H1 (cell line): ENCODE measurements at regions not wholly inside any gene's neighbourhood (a gene's known extent, or its start where the extent isn't known, plus 50 kb on each side); places are given as distances from the start of the nearest gene placed in this dataset.

Experiments used
- CTCF ChIA-PET: fragments of 300-600 bp; sonication (Branson Sonifier 250); formaldehyde crosslinking; loops from one replicate; lab custom pipeline; 2021; ENCODE audit not compliant: partially characterized antibody; lab: Charles Lee
- POLR2A ChIA-PET: fragments of 300-600 bp; sonication (Branson Sonifier 250); formaldehyde crosslinking; loops from one replicate; lab custom pipeline; 2021; ENCODE audit warnings: inconsistent platforms; ENCODE audit not compliant: partially characterized antibody; lab: Charles Lee
- DNase-seq, 2 experiments: peaks; one replicate each; pipeline versions ENCODE4 v3.0.0 to v3.0.0-alpha.2; 2010 to 2022; ENCODE audit warnings: low spot score in 2 of 2, low read depth in 1 of 2, mixed read lengths in 1 of 2
- FAIRE-seq: peaks from 2 replicates; lab custom pipeline; 2011; peaks lifted over from hg19 to GRCh38; lab: Jason Lieb, UNC
- H2AFZ ChIP-seq: 2 replicates; pipeline ENCODE4 v1.8.1; 2012; ENCODE audit warnings: low read length, inconsistent platforms
- H2AK5ac ChIP-seq: 2 replicates; pipeline ENCODE4 v1.6.1; 2013; ENCODE audit warnings: low read depth, low read length
- H2BK120ac ChIP-seq: replicated peaks from 2 replicates; pipeline ENCODE3; 2013; ENCODE audit warnings: low read depth, low read length, inconsistent platforms
- H2BK12ac ChIP-seq: 2 replicates; pipeline ENCODE4 v1.6.1; 2013; ENCODE audit warnings: low read depth, low read length
- H2BK15ac ChIP-seq: 2 replicates; pipeline ENCODE4 v1.6.1; 2013; ENCODE audit warnings: low read length
- H2BK20ac ChIP-seq: 2 replicates; pipeline ENCODE4 v1.6.1; 2013; ENCODE audit warnings: low read length
- H2BK5ac ChIP-seq: 2 replicates; pipeline ENCODE4 v1.6.1; 2013; ENCODE audit warnings: low read depth, low read length
- H3K14ac ChIP-seq: 2 replicates; pipeline ENCODE4 v1.6.1; 2013; ENCODE audit warnings: inconsistent platforms; ENCODE audit not compliant: insufficient read length
- H3K18ac ChIP-seq: 2 replicates; pipeline ENCODE4 v1.6.1; 2013; ENCODE audit warnings: low read length; ENCODE audit errors: extremely low read depth
- H3K23ac ChIP-seq: 2 replicates; pipeline ENCODE4 v1.6.1; 2013; ENCODE audit warnings: inconsistent platforms; ENCODE audit not compliant: insufficient read length
- H3K23me2 ChIP-seq: 2 replicates; pipeline ENCODE4 v1.6.1; 2013; ENCODE audit warnings: low read depth, low read length
- H3K27ac ChIP-seq: 2 replicates; pipeline ENCODE4 v1.6.1; 2011; ENCODE audit warnings: low read depth, low read length, inconsistent platforms
- H3K27me3 ChIP-seq, 4 experiments: replicated peaks in 1 of 4; 1 replicate in 1 of 4; 2 replicates in 3 of 4; pipeline versions ENCODE4 v1.6.1 to v1.8.1; 2011 to 2013; ENCODE audit warnings: low read length in 3 of 4, mild to moderate bottlenecking in 3 of 4, inconsistent platforms in 2 of 4, mixed read lengths in 2 of 4, moderate library complexity in 1 of 4; ENCODE audit not compliant: control insufficient read depth in 3 of 4, insufficient read depth in 3 of 4; ENCODE audit errors: extremely low read depth in 1 of 4
- H3K36me3 ChIP-seq, 4 experiments: 2 replicates each; pipeline versions ENCODE4 v1.6.1 to v1.8.1; 2011 to 2013; ENCODE audit warnings: mild to moderate bottlenecking in 4 of 4, low read length in 3 of 4, moderate library complexity in 2 of 4, control low read depth in 1 of 4, inconsistent platforms in 1 of 4; ENCODE audit not compliant: insufficient read depth in 4 of 4, control insufficient read depth in 2 of 4
- H3K4ac ChIP-seq: replicated peaks from 2 replicates; pipeline ENCODE3; 2013; ENCODE audit warnings: low read length, low read depth, mixed read lengths, inconsistent platforms; ENCODE audit not compliant: insufficient read length
- H3K4me1 ChIP-seq, 4 experiments: replicated peaks in 1 of 4; 1 replicate in 1 of 4; 2 replicates in 3 of 4; pipeline versions ENCODE4 v1.6.1 to v1.8.1; 2011 to 2013; ENCODE audit warnings: low read length in 3 of 4, inconsistent platforms in 2 of 4, mixed read lengths in 1 of 4; ENCODE audit not compliant: insufficient read depth in 4 of 4, control insufficient read depth in 3 of 4
- H3K4me2 ChIP-seq, 2 experiments: 2 replicates each; pipeline versions ENCODE4 v1.6.1 to v1.8.1; 2011 to 2013; ENCODE audit warnings: low read depth in 2 of 2, low read length in 2 of 2, control low read depth in 1 of 2, inconsistent platforms in 1 of 2, mild to moderate bottlenecking in 1 of 2; ENCODE audit not compliant: insufficient read depth in 1 of 2
- H3K4me3 ChIP-seq, 4 experiments: fragments of 200-600, 300-600 bp in 1 of 4; sonication (generic), shearing (Covaris generic), sonication (Bioruptor Twin) in 1 of 4; 2 replicates each; pipeline versions ENCODE4 v1.5.1 to v1.8.1; 2011 to 2016; ENCODE audit warnings: low read length in 4 of 4, low read depth in 3 of 4, control low read depth in 2 of 4, inconsistent platforms in 2 of 4, mild to moderate bottlenecking in 2 of 4, mixed read lengths in 1 of 4, moderate library complexity in 1 of 4; ENCODE audit not compliant: insufficient read depth in 2 of 4; ENCODE audit errors: extremely low read depth in 1 of 4
- H3K56ac ChIP-seq: replicated peaks from 2 replicates; pipeline ENCODE3; 2013; ENCODE audit warnings: low read depth, mild to moderate bottlenecking, mixed read lengths, low read length, inconsistent platforms; ENCODE audit not compliant: insufficient read length
- H3K79me1 ChIP-seq: 2 replicates; pipeline ENCODE4 v1.6.1; 2013; ENCODE audit warnings: low read depth, low read length, control low read depth
- H3K79me2 ChIP-seq, 2 experiments: 2 replicates each; pipeline versions ENCODE4 v1.6.1 to v1.8.1; 2012 to 2013; ENCODE audit warnings: low read length in 2 of 2, mild to moderate bottlenecking in 2 of 2, inconsistent platforms in 1 of 2; ENCODE audit not compliant: insufficient read depth in 2 of 2, control insufficient read depth in 1 of 2
- H3K9ac ChIP-seq, 4 experiments: replicated peaks in 1 of 4; 1 replicate in 1 of 4; 2 replicates in 3 of 4; pipeline versions ENCODE4 v1.6.1 to v1.8.1; 2011 to 2013; ENCODE audit warnings: low read depth in 3 of 4, low read length in 3 of 4, control low read depth in 2 of 4, mild to moderate bottlenecking in 2 of 4, moderate library complexity in 2 of 4, inconsistent platforms in 1 of 4; ENCODE audit errors: extremely low read depth in 1 of 4
- H3K9me3 ChIP-seq, 2 experiments: 2 replicates each; pipeline versions ENCODE4 v1.6.1 to v1.8.1; 2012 to 2013; ENCODE audit warnings: mild to moderate bottlenecking in 2 of 2, moderate library complexity in 2 of 2, control low read depth in 1 of 2, inconsistent platforms in 1 of 2, low read depth in 1 of 2, low read length in 1 of 2, mixed read lengths in 1 of 2; ENCODE audit not compliant: insufficient read depth in 2 of 2
- H4K20me1 ChIP-seq, 2 experiments: replicated peaks in 1 of 2; 2 replicates each; pipeline versions ENCODE3 to v1.8.1; 2011 to 2013; ENCODE audit warnings: inconsistent platforms in 2 of 2, low read length in 2 of 2, mild to moderate bottlenecking in 1 of 2; ENCODE audit not compliant: insufficient read depth in 2 of 2, control insufficient read depth in 1 of 2
- H4K5ac ChIP-seq: 2 replicates; pipeline ENCODE4 v1.6.1; 2013; ENCODE audit warnings: low read length, low read depth, mixed read lengths, inconsistent platforms; ENCODE audit not compliant: insufficient read length
- H4K8ac ChIP-seq: 2 replicates; pipeline ENCODE4 v1.8.0; 2013; ENCODE audit warnings: mild to moderate bottlenecking, moderate library complexity, low read length, inconsistent platforms; ENCODE audit not compliant: insufficient read depth; ENCODE audit errors: extremely low read depth
- H4K91ac ChIP-seq: replicated peaks from 2 replicates; pipeline ENCODE3; 2013; ENCODE audit warnings: low read length, mixed read lengths, inconsistent platforms; ENCODE audit not compliant: insufficient read length
- CHD2 ChIP-seq: IDR thresholded peaks from 2 replicates; pipeline ENCODE4 v1.6.1; 2012; ENCODE audit warnings: low read length, improper control_type of control experiment
- WGBS, 2 experiments: shearing (Covaris generic) in 1 of 2; methylation state at CpG; one replicate each; pipeline versions ENCODE4 v1.1.6 to v1.1.7; 2013 to 2015; ENCODE audit warnings: low lambda C conversion rate in 2 of 2, mixed read lengths in 2 of 2, inconsistent platforms in 1 of 2, low coverage in 1 of 2, missing lambda C conversion rate in 1 of 2; ENCODE audit not compliant: insufficient replicate concordance in 2 of 2, insufficient coverage in 1 of 2, insufficient read length in 1 of 2; ENCODE audit errors: extremely low coverage in 1 of 2, missing lambda C conversion rate in 1 of 2; 5-methylcytosine and 5-hydroxymethylcytosine counted together

DNA sequence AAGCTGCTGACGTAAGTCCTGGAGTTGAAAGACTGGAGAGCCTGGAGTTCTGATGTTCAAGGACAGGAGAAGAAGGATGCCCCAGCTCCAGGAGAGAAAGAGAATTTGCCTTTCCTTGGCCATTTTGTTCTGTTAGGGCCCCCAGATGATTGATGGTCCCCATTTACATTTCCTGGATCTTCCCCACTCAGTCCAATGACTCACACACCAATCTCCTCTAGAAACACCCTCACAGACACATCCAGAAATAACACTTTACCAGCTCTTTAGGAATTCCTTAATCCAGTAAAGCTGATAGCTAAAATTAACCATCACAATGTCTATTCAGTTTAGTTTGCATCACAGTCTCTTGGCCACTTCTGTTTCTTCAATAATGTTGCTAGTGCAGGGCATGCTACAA lies 260.2 kb upstream of the IRAK1BP1 start:
- H4K5ac ChIP-seq = no peak overlapping the region
- H3K79me2 ChIP-seq = no peaks in the 10 kb centered on the region
- no peak overlapping the region for H3K14ac ChIP-seq
- no peak overlapping the region for H2BK12ac ChIP-seq
- ChIA-PET CTCF (interaction anchor here (0.7 to 1.4 kb wide), 2 partner anchors 8 to 29 kb away, joined by 3 to 4 read pairs; no protein-coding TSS in a partner anchor), POLR2A (no interaction called here)
- no peak overlapping the region for H2BK120ac ChIP-seq
- H3K23me2 ChIP-seq = peaks cover 2% of the 10 kb centered on the region; the same call in 1 of the 2 replicates
- no peak overlapping the region for H2BK5ac ChIP-seq
- no peak overlapping the region for H3K9ac ChIP-seq
- no peak overlapping the region for H4K8ac ChIP-seq
- H3K36me3 ChIP-seq = no peaks in the 10 kb centered on the region
- peaks cover 0 to 4% (median 0%) of the 10 kb centered on the region in 4 experiments; a peak in 1 of 7 replicates for H3K4me1 ChIP-seq
- H3K23ac ChIP-seq = no peak overlapping the region
- H3K27ac ChIP-seq = no peak overlapping the region
- H3K4ac ChIP-seq = no peak overlapping the region
- 94% methylated on average over 1 of the region's 1 CpG; no CpG with 5 or more reads in 1 of the 2 experiments for WGBS, 2 experiments
- no peak overlapping the region for H3K56ac ChIP-seq
- no peak overlapping the region for H3K18ac ChIP-seq
- no peak overlapping the region for H2BK20ac ChIP-seq
- no peak overlapping the region for H3K4me3 ChIP-seq
- no peaks in the 10 kb centered on the region for H4K20me1 ChIP-seq
- DNase-seq = no peak
- no peak overlapping the region for H2AFZ ChIP-seq
- no peak overlapping the region for H2BK15ac ChIP-seq
- H4K91ac ChIP-seq = no peak overlapping the region
- H3K27me3 ChIP-seq = peaks cover 0 to 1% (median 0%) of the 10 kb centered on the region in 4 experiments; a peak in 1 of 7 replicates
- no peaks in the 10 kb centered on the region for H3K79me1 ChIP-seq
- no peak overlapping the region for H3K4me2 ChIP-seq
- H2AK5ac ChIP-seq = no peak overlapping the region
- no peaks in the 10 kb centered on the region for H3K9me3 ChIP-seq
- FAIRE-seq = no peak
- no peak for TF ChIP-seq CHD2
